NCI-H748 (cell line): ENCODE measurements at regions not wholly inside any gene's neighbourhood (a gene's known extent, or its start where the extent isn't known, plus 50 kb on each side); places are given as distances from the start of the nearest gene placed in this dataset.

Experiments
- DNase-seq: peaks from one replicate; lab custom pipeline; 2025; ENCODE audit not compliant: unreplicated experiment; lab: John Stamatoyannopoulos, UW

DNA sequence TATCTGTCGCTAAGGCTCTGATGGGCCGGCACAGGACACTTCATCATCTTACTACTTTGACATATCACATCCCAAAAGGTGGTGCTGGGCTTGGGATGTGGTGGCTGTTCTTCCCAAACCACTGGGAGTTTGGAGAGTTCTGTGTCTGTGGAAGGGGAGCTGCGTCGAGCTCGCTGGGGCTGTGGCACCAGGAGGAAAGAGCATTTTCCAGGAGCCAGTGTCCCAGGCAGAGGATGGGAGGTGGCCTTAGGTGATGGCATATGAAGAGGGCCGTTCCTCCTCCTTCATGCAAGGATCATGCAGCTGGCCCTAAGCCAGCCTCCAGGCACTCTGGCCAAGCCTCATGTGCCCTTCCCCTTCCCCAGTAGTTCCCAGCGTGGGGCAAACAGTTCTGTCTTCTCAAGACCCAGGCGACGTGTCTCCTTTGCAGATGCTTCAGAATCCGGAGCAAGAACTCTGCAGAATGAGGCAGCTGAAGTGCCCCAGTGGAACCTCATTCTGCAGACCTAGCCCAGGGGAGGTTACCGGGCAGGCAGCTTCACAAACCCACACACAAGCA is 89.4 kb upstream of the TNRC6C start:
- no peak for DNase-seq

DNA sequence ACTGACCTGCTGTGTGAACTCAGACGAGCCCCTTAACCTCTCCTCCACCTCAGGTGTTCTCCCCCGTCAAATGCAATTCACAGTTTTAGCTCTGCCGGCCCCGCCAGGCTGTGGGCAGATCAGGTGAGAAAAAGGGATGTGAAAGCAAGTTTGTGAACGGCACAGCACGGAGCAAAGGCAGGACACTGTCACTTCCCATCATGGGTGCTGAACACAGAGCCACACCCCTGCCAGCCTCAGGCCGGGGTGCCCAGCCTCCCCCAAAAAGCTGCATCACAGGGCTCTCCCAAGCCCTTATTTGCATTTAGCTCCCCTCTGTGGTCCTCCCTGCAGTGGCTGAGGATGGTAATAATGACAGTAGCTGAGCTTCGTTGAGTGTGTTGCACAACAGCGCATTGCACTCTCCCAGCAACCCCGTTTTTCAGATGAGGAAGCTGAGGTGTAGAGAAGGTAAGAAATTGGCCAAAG is 88.8 kb upstream of the TNRC6C start:
- DNase-seq = no peak

- DNase-seq = no peak
Observed at GRCh38 chr17:77872199-77872598, 86.3 kb upstream of the TNRC6C start.

DNA sequence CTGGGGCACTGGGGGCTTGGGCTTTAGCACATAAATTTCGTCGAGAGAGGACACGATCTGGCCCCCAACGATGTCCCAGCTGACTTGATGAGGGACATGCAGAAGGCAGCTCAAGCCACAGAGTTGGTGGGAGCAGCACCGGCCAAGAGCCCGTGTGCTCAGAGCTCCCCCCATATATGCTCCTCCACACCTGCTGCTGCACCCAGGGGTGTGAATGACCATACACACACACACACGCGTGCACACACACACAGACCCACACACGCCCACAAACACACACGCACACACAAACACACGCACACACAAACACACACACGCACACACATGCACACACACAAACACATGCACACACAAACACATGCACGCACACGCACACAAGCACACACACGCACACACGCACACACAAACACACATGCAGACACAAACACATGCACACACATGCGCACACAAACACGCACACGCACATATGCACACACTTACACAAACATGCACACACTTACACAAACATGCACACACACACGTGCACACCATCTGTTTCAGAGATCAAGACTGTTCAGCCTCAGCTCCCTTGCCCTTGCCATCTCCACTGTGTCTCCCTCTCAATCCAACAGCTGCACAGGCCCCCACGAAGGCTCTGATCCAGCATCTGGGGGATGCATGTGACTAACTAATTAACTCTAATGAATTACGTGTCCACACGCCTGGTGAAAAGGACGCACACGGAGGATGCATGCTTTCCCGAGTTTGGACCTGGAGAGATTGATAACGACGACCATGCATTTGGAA is 85.6 kb upstream of the TNRC6C start:
- no peak for DNase-seq

DNA sequence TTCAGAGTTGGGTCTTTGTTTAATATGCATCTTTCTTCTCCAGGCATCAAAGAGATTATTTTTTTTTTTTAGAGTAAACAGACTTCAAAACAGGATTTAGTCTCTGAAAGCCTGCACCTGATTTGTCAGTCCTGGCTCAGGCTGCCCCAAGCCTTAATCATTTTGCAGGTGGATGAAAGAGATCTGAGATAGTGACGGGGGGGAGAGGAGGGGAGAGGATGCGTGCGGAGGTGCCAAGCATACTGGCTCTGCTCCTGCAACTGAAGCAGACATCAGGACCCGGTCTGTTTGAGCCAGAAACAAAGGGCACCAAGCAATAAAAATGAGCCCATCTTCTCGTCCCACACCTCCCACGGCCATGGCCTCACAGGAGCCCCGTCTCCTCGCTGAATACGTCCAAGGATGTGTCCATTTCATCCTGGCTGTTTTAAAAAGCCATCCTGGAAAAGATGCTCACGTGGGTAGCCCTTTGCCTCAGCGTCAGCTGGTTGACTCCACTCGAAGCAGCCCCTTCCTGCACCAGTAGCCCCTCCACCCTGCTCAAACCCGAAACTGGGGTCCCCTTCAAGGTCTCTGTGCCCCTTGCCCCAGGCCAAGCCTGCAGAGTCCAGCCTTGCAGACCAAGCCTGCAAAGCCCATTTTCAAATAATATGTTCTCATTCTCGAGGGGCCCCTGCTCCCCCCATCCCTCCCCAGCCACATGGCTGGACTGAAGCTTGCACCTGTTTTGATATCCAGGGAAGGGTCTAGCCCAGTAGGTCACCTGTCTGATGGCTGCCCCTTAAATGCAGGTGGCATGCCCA is 84.8 kb upstream of the TNRC6C start:
- no peak for DNase-seq

DNA sequence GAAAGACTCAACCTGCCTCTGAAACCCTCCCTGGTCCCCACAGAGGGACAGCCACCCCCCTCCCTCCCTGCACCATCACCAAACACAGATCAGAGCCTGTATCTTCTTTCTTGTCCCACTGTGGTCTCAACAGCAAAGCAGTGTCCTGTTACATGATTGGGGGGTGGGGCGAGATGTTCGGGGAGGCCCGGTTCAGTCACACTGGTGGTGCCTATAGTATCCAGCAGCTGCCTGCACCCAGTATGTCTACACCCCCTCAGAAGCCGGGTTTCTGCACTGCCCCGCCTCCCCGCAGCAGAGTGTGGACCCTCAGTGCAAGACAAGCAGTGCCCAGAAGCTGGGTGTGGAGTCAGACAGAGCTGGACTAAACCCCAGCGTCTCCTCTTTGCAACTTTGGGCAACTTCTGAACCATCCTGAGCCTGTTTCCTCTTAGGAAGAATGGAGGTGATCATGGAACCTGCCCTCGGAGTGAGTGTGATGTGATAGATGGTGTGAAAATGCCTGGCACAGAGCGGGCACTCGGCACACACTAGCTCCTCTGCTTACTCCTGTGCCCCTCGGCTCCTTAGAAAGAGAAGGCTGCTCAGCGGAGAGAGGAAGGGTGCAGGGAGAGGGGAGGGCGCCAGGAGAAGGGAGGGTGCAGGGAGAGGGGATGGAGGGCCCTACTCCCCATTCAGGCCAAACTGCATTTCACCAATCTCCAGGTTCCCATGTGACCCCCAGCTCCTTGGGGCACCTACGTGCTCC is 84.0 kb upstream of the TNRC6C start:
- DNase-seq = no peak

GRCh38 chr17:77875051-77875780 is 83.3 kb upstream of the TNRC6C start:
- no peak for DNase-seq

GRCh38 chr17:77875881-77876509 is 82.5 kb upstream of the TNRC6C start:
- no peak for DNase-seq

DNA sequence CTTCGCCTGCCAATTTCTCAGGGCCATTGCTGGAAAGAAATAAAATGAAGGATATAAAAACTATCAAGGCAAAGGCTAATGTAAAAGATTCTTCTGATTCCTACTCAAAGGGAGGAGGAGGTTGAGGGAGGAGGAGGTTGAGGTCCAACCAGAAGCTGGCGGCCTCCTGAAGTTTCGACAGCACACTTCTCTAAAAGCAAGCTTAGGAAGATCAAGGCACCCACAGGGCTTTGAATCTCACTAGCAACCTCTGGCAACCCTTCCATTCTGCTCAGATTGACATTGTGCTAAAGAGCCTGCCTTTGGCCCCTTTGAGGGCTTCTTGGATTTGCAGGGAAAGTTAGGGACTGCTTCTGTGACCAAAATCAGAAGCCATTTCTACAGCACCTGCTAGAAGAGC is 81.5 kb upstream of the TNRC6C start:
- DNase-seq = no peak

- no peak for DNase-seq
Observed at GRCh38 chr17:77877646-77878355, 80.7 kb upstream of the TNRC6C start.

GRCh38 chr17:77879226-77879895 is 79.1 kb upstream of the TNRC6C start:
- no peak for DNase-seq

DNA sequence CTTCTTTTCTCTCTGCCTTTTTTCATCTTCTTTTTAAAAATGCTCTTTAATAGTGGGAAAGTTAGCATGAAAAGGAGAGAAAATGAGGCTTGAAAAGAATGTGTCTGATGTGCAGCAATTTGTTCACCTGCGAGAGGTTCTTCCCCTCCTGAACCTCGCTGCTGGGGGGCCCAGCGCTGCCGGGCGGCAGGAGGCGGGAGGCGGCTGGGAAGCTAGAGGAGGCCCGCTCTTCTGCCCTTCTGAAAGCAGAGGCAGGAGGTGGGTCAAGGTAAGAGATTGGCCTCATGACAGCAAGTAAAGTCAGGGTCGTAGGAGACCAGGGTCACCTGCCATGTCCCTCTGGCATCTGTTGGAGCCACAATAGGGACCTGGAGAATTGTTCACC is 78.6 kb upstream of the TNRC6C start:
- DNase-seq = no peak

- DNase-seq = no peak
Observed at GRCh38 chr17:77880711-77881450, 77.6 kb upstream of the TNRC6C start.

- DNase-seq = no peak
Observed at GRCh38 chr17:77881545-77881944, 77.0 kb upstream of the TNRC6C start.

- no peak for DNase-seq
Observed at GRCh38 chr17:77882040-77882439, 76.5 kb upstream of the TNRC6C start.

GRCh38 chr17:77882481-77883212 is 75.9 kb upstream of the TNRC6C start:
- no peak for DNase-seq

- DNase-seq = no peak
Observed at GRCh38 chr17:77883213-77883650, 75.3 kb upstream of the TNRC6C start.

DNA sequence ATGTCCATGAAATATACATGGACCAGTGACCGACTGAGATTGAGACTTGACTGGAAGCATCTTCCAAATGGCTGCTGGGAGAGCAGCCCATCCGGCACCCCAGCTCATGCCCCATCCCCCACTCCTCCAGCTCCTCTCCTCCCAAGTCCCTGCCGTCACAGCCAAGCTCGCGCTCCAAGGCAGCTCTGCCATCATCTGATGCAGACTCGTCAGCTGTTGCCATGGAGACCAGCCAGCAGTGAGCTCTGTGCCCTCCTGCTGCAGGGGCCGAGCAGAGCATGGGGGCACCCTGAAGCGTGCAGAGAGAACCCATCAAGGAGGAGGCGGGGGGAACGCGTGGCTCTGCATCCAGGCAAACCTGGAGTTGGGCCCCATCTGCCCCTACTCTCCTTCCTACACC is 74.5 kb upstream of the TNRC6C start:
- peak; percentile 82 for DNase-seq
